CD4-positive, alpha-beta memory T cell (primary cell): ENCODE measurements at regions not wholly inside any gene's neighbourhood (a gene's known extent, or its start where the extent isn't known, plus 50 kb on each side); places are given as distances from the start of the nearest gene placed in this dataset.

Experiments used
- CTCF ChIA-PET: fragments of 350-600 bp; sonication (Branson Sonifier 250); formaldehyde crosslinking; loops from one replicate; lab custom pipeline; 2021; ENCODE audit warnings: inconsistent platforms; ENCODE audit not compliant: partially characterized antibody; lab: Charles Lee
- POLR2A ChIA-PET: fragments of 350-600 bp; sonication (Branson Sonifier 250); formaldehyde crosslinking; loops from one replicate; lab custom pipeline; 2021; ENCODE audit not compliant: partially characterized antibody; lab: Charles Lee
- DNase-seq, 5 donors: peaks; one replicate each; pipeline versions ENCODE4 v3.0.0 to v3.0.0-alpha.2; 2020 to 2022; ENCODE audit warnings: mixed read lengths in 1 of 5
- H3K27ac ChIP-seq: one replicate; pipeline ENCODE4 v1.7.0; 2013; ENCODE audit warnings: low read depth, low read length
- H3K27me3 ChIP-seq: 2 replicates; pipeline ENCODE4 v1.7.0; 2013; ENCODE audit warnings: mild to moderate bottlenecking, low read length, moderate library complexity; ENCODE audit not compliant: insufficient read depth
- H3K36me3 ChIP-seq: 2 replicates; pipeline ENCODE4 v1.7.0; 2013; ENCODE audit warnings: mild to moderate bottlenecking, low read length, moderate library complexity; ENCODE audit not compliant: insufficient read depth
- H3K4me1 ChIP-seq: 2 replicates; pipeline ENCODE4 v1.7.0; 2013; ENCODE audit warnings: mild to moderate bottlenecking, low read length, moderate library complexity; ENCODE audit not compliant: insufficient read depth
- H3K4me3 ChIP-seq, 2 donors: one replicate each; pipeline ENCODE4 v1.7.0; 2013; ENCODE audit warnings: low read length in 2 of 2, mild to moderate bottlenecking in 1 of 2
- H3K9me3 ChIP-seq, 2 donors: one replicate each; pipeline ENCODE4 v1.7.0; 2013; ENCODE audit warnings: low read length in 2 of 2, control low read depth in 1 of 2; ENCODE audit not compliant: control insufficient read depth in 1 of 2
- H3K27ac Mint-ChIP-seq, 7 donors: one replicate each; pipeline ENCODE4 v1.8.0; 2020 to 2021; ENCODE audit warnings: mixed read lengths in 7 of 7, mild to moderate bottlenecking in 6 of 7, inconsistent platforms in 3 of 7, moderate library complexity in 3 of 7
- H3K27me3 Mint-ChIP-seq, 2 donors: one replicate each; pipeline ENCODE4 v1.8.0; 2020 to 2021; ENCODE audit warnings: mixed read lengths in 2 of 2
- H3K36me3 Mint-ChIP-seq, 2 donors: one replicate each; pipeline ENCODE4 v1.8.0; 2020 to 2021; ENCODE audit warnings: mixed read lengths in 2 of 2, inconsistent platforms in 1 of 2, mild to moderate bottlenecking in 1 of 2
- H3K4me1 Mint-ChIP-seq, 4 donors: one replicate each; pipeline ENCODE4 v1.8.0; 2020 to 2021; ENCODE audit warnings: mixed read lengths in 4 of 4, mild to moderate bottlenecking in 1 of 4
- H3K4me3 Mint-ChIP-seq, 8 donors: one replicate each; pipeline ENCODE4 v1.8.0; 2020 to 2021; ENCODE audit warnings: mixed read lengths in 8 of 8, mild to moderate bottlenecking in 7 of 8, moderate library complexity in 6 of 8, inconsistent platforms in 3 of 8
- H3K9me3 Mint-ChIP-seq, 8 donors: one replicate each; pipeline ENCODE4 v1.8.0; 2020 to 2021; ENCODE audit warnings: mixed read lengths in 8 of 8, mild to moderate bottlenecking in 5 of 8, inconsistent platforms in 3 of 8, moderate library complexity in 1 of 8
- intact Hi-C: fragments of 100-400 bp; cut with micrococcal nuclease; formaldehyde crosslinking; loops from one replicate; pipeline ENCODE4 v1.15.1; 2023

DNA sequence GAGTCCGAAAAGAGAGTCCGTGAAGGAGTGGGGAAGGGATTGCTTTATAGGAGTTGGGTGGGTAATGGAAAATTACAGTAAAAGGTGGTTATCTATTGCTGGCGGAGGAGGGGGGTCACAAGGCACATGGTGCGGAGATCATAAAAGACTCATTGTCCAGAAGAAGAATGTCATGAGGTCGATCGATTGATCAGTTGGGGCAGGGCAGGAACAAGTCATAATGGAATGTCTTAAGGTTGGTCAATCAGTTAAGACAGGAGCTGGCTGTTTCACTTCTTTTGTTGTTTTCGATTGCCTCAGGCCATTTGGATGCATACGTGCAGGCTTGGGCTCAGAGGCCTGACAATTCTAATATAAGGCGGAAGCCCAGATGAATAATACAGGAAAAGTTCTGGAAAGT lies 473.0 kb upstream of the TNP1 start:
- POLR2A ChIA-PET = no interaction called here
- intact Hi-C loops = no loop called here
- Histone ChIP-seq H3K4me3 (no peak overlapping the region), H3K9me3 (no peaks in the 10 kb centered on the region), H3K27me3 (no peaks in the 10 kb centered on the region), H3K27ac (no peak overlapping the region), H3K4me1 (no peaks in the 10 kb centered on the region), H3K36me3 (no peaks in the 10 kb centered on the region)
- no peak overlapping the region for H3K27ac Mint-ChIP-seq
- H3K36me3 Mint-ChIP-seq = peaks cover 0 to 5% of the 10 kb centered on the region in 2 donors
- H3K4me3 Mint-ChIP-seq = no peak overlapping the region
- H3K27me3 Mint-ChIP-seq = peaks cover 0 to 2% of the 10 kb centered on the region in 2 donors
- no peaks in the 10 kb centered on the region for H3K4me1 Mint-ChIP-seq
- CTCF ChIA-PET = no interaction called here
- no peak for DNase-seq
- no peaks in the 10 kb centered on the region for H3K9me3 Mint-ChIP-seq

DNA sequence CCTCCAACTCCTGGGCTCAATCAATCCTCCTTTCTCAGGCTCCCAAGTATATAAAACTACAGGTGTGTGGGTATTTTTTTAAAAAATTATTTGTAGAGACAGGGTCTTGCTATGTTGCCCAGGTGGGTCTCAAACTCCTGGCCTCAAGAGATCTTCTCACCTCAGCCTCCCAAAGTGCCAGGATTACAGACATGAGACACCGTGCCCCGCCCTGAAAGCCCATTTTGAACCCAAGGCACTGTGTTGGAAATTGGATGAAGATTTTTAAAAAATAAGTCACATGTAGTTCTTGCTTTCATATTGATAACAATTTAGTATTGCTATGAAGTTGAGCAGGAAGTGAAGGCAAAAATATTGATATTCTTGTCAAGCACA lies 472.5 kb upstream of the TNP1 start:
- no peaks in the 10 kb centered on the region for H3K9me3 Mint-ChIP-seq

GRCh38 chr2:217331523-217332416 lies 471.9 kb upstream of the TNP1 start:
- Histone ChIP-seq H3K9me3 (no peaks in the 10 kb centered on the region), H3K36me3 (no peaks in the 10 kb centered on the region), H3K4me3 (no peak overlapping the region), H3K27me3 (no peaks in the 10 kb centered on the region), H3K27ac (no peak overlapping the region), H3K4me1 (no peaks in the 10 kb centered on the region)
- H3K9me3 Mint-ChIP-seq = no peaks in the 10 kb centered on the region
- ChIA-PET CTCF (no interaction called here), POLR2A (no interaction called here)
- H3K4me1 Mint-ChIP-seq = no peaks in the 10 kb centered on the region
- no peaks in the 10 kb centered on the region for H3K27me3 Mint-ChIP-seq
- intact Hi-C loops = no loop called here
- no peak overlapping the region for H3K27ac Mint-ChIP-seq
- DNase-seq = no peak
- no peak overlapping the region for H3K4me3 Mint-ChIP-seq
- peaks cover 0 to 5% of the 10 kb centered on the region in 2 donors for H3K36me3 Mint-ChIP-seq

More for the DNA sequence above, 472.5 kb upstream of the TNP1 start:
- DNase-seq = no peak
- Mint-ChIP-seq H3K27ac (no peak overlapping the region), H3K4me1 (no peaks in the 10 kb centered on the region), H3K27me3 (peaks cover 0 to under 1% of the 10 kb centered on the region in 2 donors), H3K4me3 (no peak overlapping the region), H3K36me3 (peaks cover 0 to 5% of the 10 kb centered on the region in 2 donors)
- H3K27ac ChIP-seq = no peak overlapping the region
- H3K4me1 ChIP-seq = no peaks in the 10 kb centered on the region
- ChIA-PET CTCF (no interaction called here), POLR2A (no interaction called here)
- no peaks in the 10 kb centered on the region for H3K9me3 ChIP-seq
- no peaks in the 10 kb centered on the region for H3K27me3 ChIP-seq
- no peaks in the 10 kb centered on the region for H3K36me3 ChIP-seq
- H3K4me3 ChIP-seq = no peak overlapping the region
- intact Hi-C loops = no loop called here

DNA sequence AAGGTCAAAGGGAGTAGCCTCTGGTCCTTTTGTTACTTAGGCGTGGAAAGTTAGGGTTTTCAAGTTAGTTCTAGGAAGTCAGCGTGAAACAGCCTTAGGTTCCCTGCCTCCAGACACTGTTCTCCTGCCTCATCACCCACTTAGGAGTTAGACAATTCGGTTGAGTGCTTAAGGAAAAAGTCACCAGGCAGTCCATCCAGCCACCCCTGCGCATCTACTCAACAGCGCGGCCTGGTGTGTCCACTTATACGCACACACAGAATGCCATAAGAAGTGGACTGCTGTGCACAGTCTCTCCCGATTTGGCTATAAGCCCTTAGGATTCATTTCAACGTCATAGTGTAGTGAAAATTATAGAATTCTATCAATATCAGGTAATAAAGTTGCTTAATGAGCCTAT lies 470.8 kb upstream of the TNP1 start:
- Mint-ChIP-seq H3K27me3 (peaks cover 0 to 1% of the 10 kb centered on the region in 2 donors), H3K4me1 (no peaks in the 10 kb centered on the region), H3K4me3 (no peak overlapping the region), H3K9me3 (peaks cover 0 to 2% (median 0%) of the 10 kb centered on the region in 8 donors), H3K27ac (no peak overlapping the region), H3K36me3 (peaks cover 1 to 6% of the 10 kb centered on the region in 2 donors)
- DNase-seq = no peak
- Histone ChIP-seq H3K4me1 (no peaks in the 10 kb centered on the region), H3K27me3 (no peaks in the 10 kb centered on the region), H3K36me3 (no peaks in the 10 kb centered on the region), H3K9me3 (no peaks in the 10 kb centered on the region), H3K27ac (no peak overlapping the region), H3K4me3 (no peak overlapping the region)
- ChIA-PET POLR2A (no interaction called here), CTCF (no interaction called here)
- intact Hi-C loops = no loop called here

DNA sequence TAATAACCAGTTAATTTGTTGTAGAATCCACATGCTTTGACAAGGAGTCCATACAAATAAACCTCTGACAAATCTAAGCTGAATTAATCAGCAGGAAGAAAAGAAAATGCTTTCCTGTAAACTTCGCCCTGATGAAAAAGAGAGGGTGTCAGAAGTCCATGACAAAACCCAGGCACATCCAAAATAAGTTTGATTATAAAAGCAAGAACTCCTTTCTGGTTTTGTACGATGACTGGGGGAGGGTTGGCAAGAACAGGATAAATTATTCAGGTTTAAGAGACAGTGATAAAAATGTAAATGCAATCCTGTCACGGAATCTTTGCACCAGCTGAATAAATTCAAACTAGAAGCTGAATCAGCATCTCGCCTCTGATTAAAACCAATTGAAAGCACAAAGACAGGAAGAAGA lies 469.2 kb upstream of the TNP1 start:
- no peak overlapping the region for H3K27ac Mint-ChIP-seq
- POLR2A ChIA-PET = no interaction called here
- H3K9me3 Mint-ChIP-seq = peaks cover 2 to 10% (median 6%) of the 10 kb centered on the region in 8 donors
- H3K4me3 ChIP-seq = no peak overlapping the region
- peaks cover 15 to 18% of the 10 kb centered on the region in 2 donors for H3K36me3 Mint-ChIP-seq
- no peak overlapping the region for H3K4me3 Mint-ChIP-seq
- H3K36me3 ChIP-seq = no peaks in the 10 kb centered on the region
- no peak for DNase-seq
- no peaks in the 10 kb centered on the region for H3K27me3 ChIP-seq
- intact Hi-C loops = no loop called here
- no peak overlapping the region for H3K27ac ChIP-seq
- H3K9me3 ChIP-seq = no peaks in the 10 kb centered on the region
- H3K27me3 Mint-ChIP-seq = peaks cover 0 to 1% of the 10 kb centered on the region in 2 donors
- no peaks in the 10 kb centered on the region for H3K4me1 ChIP-seq
- CTCF ChIA-PET = interaction anchor here (1.3 kb wide), 1 partner anchor 13 kb away, joined by 4 read pairs; no protein-coding TSS in a partner anchor
- H3K4me1 Mint-ChIP-seq = no peaks in the 10 kb centered on the region

DNA sequence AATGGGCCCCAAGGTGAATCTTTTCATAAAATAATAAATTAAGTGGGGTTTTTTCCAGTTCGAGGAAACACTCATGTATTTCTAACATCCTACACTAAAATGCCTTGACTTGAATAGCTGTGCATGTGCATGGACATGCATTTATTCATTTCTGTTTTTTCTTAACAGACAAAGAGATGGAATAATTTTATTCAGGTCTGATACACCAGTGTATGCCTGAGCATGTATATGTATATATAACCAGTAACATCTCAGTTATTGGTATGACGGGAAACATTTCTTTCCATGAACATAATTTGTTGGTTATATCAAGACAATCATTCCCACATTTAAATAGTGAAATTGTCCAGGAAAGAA lies 468.7 kb upstream of the TNP1 start:
- H3K4me3 ChIP-seq = no peak overlapping the region
- ChIA-PET POLR2A (no interaction called here), CTCF (interaction anchor here (1.3 kb wide), 1 partner anchor 12 kb away, joined by 4 read pairs; no protein-coding TSS in a partner anchor)
- Mint-ChIP-seq H3K4me1 (no peaks in the 10 kb centered on the region), H3K27me3 (peaks cover 0 to 1% of the 10 kb centered on the region in 2 donors), H3K9me3 (peaks cover 2 to 13% (median 8%) of the 10 kb centered on the region in 8 donors), H3K4me3 (no peak overlapping the region), H3K36me3 (peaks cover 16 to 18% of the 10 kb centered on the region in 2 donors), H3K27ac (no peak overlapping the region)
- DNase-seq = no peak
- no peaks in the 10 kb centered on the region for H3K36me3 ChIP-seq
- H3K27ac ChIP-seq = no peak overlapping the region
- intact Hi-C loops = no loop called here
- no peaks in the 10 kb centered on the region for H3K27me3 ChIP-seq
- H3K9me3 ChIP-seq = no peaks in the 10 kb centered on the region
- no peaks in the 10 kb centered on the region for H3K4me1 ChIP-seq

GRCh38 chr2:217327953-217328621 lies 468.2 kb upstream of the TNP1 start:
- H3K27ac Mint-ChIP-seq = no peak overlapping the region
- no peak overlapping the region for H3K4me3 ChIP-seq
- no peak overlapping the region for H3K27ac ChIP-seq
- no peaks in the 10 kb centered on the region for H3K36me3 ChIP-seq
- intact Hi-C loops = no loop called here
- H3K9me3 ChIP-seq = no peaks in the 10 kb centered on the region
- no peaks in the 10 kb centered on the region for H3K4me1 Mint-ChIP-seq
- H3K9me3 Mint-ChIP-seq = peaks cover 2 to 13% (median 8%) of the 10 kb centered on the region in 8 donors
- no peaks in the 10 kb centered on the region for H3K27me3 ChIP-seq
- CTCF ChIA-PET = no interaction called here
- peaks cover 16 to 18% of the 10 kb centered on the region in 2 donors for H3K36me3 Mint-ChIP-seq
- H3K4me3 Mint-ChIP-seq = no peak overlapping the region
- POLR2A ChIA-PET = no interaction called here
- H3K27me3 Mint-ChIP-seq = peaks cover 0 to 1% of the 10 kb centered on the region in 2 donors
- DNase-seq = no peak
- H3K4me1 ChIP-seq = no peaks in the 10 kb centered on the region
